Heart left ventricle (tissue), 16 donors: ENCODE measurements at regions not wholly inside any gene's neighbourhood (a gene's known extent, or its start where the extent isn't known, plus 50 kb on each side); places are given as distances from the start of the nearest gene placed in this dataset.

Experiments used
- ATAC-seq, 4 donors: fragments of 200-7000 bp; cut with Tn5 transposase; one replicate each; pipeline ENCODE4 v1.9.1; 2020 to 2022; ENCODE audit warnings: moderate library complexity in 4 of 4, mild to moderate bottlenecking in 3 of 4, moderate number of reproducible peaks in 1 of 4
- DNase-seq, 5 donors: peaks; one replicate each; pipeline ENCODE4 v3.0.0-alpha.2; 2020
- H3K27ac ChIP-seq, 12 donors: fragments of 200-600 bp; sonication (generic) in 4 of 12; one replicate each; pipeline versions ENCODE4 v1.5.0 to v1.8.0; 2016 to 2022; ENCODE audit warnings: mild to moderate bottlenecking in 2 of 12
- H3K27me3 ChIP-seq, 9 donors: fragments of 200-600 bp; sonication (generic) in 2 of 9; one replicate each; pipeline versions ENCODE4 v1.5.1 to v1.8.0; 2016 to 2022; ENCODE audit warnings: mild to moderate bottlenecking in 3 of 9
- H3K36me3 ChIP-seq, 9 donors: fragments of 200-600 bp; sonication (generic) in 2 of 9; one replicate each; pipeline versions ENCODE4 v1.5.0 to v1.8.0; 2018 to 2022; ENCODE audit warnings: mild to moderate bottlenecking in 2 of 9
- H3K4me1 ChIP-seq, 12 donors: fragments of 200-600 bp; sonication (generic) in 4 of 12; one replicate each; pipeline versions ENCODE4 v1.5.0 to v1.8.0; 2016 to 2022; ENCODE audit warnings: mild to moderate bottlenecking in 3 of 12
- H3K4me3 ChIP-seq, 12 donors: fragments of 200-600 bp; sonication (generic) in 4 of 12; one replicate each; pipeline versions ENCODE4 v1.5.0 to v1.8.0; 2017 to 2022; ENCODE audit warnings: mild to moderate bottlenecking in 9 of 12, moderate library complexity in 4 of 12
- H3K9me3 ChIP-seq, 12 donors: fragments of 200-600 bp; sonication (generic) in 4 of 12; one replicate each; pipeline versions ENCODE4 v1.5.0 to v1.8.0; 2016 to 2022; ENCODE audit warnings: mild to moderate bottlenecking in 1 of 12
- POLR2A ChIP-seq, 2 donors: fragments of 450-650 bp; IDR thresholded peaks; one replicate each; pipeline ENCODE4 v1.6.1; 2017; ENCODE audit warnings: antibody characterized with exemption in 2 of 2, mild to moderate bottlenecking in 2 of 2, moderate library complexity in 2 of 2
- WGBS, 4 donors: extraction: QIAGEN DNeasy Blood & Tissue Kit in 2 of 4; methylation state at CpG; one replicate each; pipeline versions ENCODE4 v1.1.5 to v1.1.7; 2013 to 2018; 5-methylcytosine and 5-hydroxymethylcytosine counted together
- intact Hi-C, 10 donors: fragments of 100-400 bp; cut with DNase I; formaldehyde crosslinking; loops; one replicate each; pipeline versions ENCODE4 v1.11.1 to v1.14.2; 2022
- TF ChIP-seq, protein P1 (sequence below), 12 donors: fragments of 200-600 bp; sonication (generic) in 4 of 12; IDR thresholded peaks; one replicate each; pipeline versions ENCODE4 v1.5.0 to v1.8.0; 2018 to 2022; ENCODE audit warnings: antibody characterized with exemption in 12 of 12, mild to moderate bottlenecking in 5 of 12
- donor health status: ischemic (EF 13 %, LVEDD 7.1; RV severe dilation, severe dysfunction).
- donor health status: healthy with polysubstance abuse.
- donor health status: DM: no; HTN: yes; CAD: no.
- donor health status: DM: no; HTN: no; CAD: no.
- donor health status: ischemic (EF 25% LVEDD 6.9; RV normal size, moderate dysfunction).
- donor health status: ischemic (EF 25% LVEDD 5.7; RV mildly dilated, moderate dysfunction).
- donor health status: healthy.
- donor health status: DM: yes; HTN: yes; CAD: no.
- donor health status: ischemic (EF 35%, LVEDD 5.7; RV mildly dilated, moderate dysfunction).
- donor health status: nonischemic (EF 11% LVEDD 7.7; RV severe dilation, severe dysfunction).
- donor health status: DM: yes; HTN: yes; CAD: no.
- donor health status: PGD.
- donor health status: ischemic (EF 29% LVEDD 5.4; RV normal size, mild dysfunction).
- donor health status: nonischemic (EF 23%, LVEDD 6.1; RV moderate dilation, normal function).

GRCh38 chr4:124178449-124179021, 534.0 kb downstream of the ANKRD50 start:
- intact Hi-C loops: no loop called here
- no peak for DNase-seq
- H3K27me3 ChIP-seq: no peaks in the 10 kb centered on the region
- ATAC-seq: no peak
- WGBS, 4 donors: 81 to 86% (median 85%) methylated on average over 4 of the region's 4 CpGs
- no peaks in the 10 kb centered on the region for H3K4me1 ChIP-seq
- H3K9me3 ChIP-seq: no peaks in the 10 kb centered on the region
- TF ChIP-seq, protein P1, sequence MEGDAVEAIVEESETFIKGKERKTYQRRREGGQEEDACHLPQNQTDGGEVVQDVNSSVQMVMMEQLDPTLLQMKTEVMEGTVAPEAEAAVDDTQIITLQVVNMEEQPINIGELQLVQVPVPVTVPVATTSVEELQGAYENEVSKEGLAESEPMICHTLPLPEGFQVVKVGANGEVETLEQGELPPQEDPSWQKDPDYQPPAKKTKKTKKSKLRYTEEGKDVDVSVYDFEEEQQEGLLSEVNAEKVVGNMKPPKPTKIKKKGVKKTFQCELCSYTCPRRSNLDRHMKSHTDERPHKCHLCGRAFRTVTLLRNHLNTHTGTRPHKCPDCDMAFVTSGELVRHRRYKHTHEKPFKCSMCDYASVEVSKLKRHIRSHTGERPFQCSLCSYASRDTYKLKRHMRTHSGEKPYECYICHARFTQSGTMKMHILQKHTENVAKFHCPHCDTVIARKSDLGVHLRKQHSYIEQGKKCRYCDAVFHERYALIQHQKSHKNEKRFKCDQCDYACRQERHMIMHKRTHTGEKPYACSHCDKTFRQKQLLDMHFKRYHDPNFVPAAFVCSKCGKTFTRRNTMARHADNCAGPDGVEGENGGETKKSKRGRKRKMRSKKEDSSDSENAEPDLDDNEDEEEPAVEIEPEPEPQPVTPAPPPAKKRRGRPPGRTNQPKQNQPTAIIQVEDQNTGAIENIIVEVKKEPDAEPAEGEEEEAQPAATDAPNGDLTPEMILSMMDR (IDR thresholded peaks at IDR 0.05): no peak
- TF ChIP-seq POLR2A (IDR thresholded peaks at IDR 0.05): no peak
- H3K36me3 ChIP-seq: no peaks in the 10 kb centered on the region
- H3K4me3 ChIP-seq: no peak overlapping the region
- no peak overlapping the region for H3K27ac ChIP-seq

DNA sequence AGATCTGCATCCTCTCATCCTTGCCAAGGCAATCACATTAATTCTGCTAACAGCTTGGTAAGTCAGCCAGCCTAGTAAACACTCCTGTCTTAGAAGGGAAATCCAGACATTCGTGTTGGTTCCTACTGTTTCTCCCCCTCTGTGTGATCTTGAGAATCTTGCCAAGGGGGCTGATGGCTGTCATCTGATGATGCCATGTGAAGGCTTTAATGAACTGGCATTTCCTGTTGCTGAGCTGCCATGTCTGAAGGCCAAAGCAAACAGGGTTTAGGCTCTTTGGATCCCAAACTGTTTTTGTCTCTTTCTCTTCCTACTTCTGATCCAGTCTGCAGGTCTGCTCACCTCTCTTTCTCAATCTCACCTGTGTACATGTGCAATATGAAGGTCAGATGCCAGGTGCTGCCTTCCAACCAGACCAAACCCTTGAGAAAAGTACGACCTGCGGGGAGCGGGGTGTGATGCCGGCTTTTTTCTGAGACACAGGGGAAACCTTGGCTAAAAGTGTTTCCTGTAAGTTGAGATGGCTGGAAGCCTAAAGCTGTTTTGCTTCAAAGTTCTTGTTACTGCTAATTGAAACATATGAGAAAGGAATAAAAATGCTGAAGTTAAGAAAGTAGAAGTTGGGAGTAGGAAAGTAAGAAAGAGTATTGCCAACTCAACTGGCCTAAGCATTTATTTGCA, 532.9 kb downstream of the ANKRD50 start:
- DNase-seq (no peak), ATAC-seq (no peak)
- intact Hi-C loops: no loop called here
- Histone ChIP-seq H3K36me3 (no peaks in the 10 kb centered on the region), H3K4me1 (no peaks in the 10 kb centered on the region), H3K9me3 (no peaks in the 10 kb centered on the region), H3K27ac (no peak overlapping the region), H3K27me3 (no peaks in the 10 kb centered on the region), H3K4me3 (no peak overlapping the region)
- TF ChIP-seq POLR2A (IDR thresholded peaks at IDR 0.05): no peak
- TF ChIP-seq, protein P1 (IDR thresholded peaks at IDR 0.05): no peak
- WGBS, 4 donors: 43 to 51% (median 46%) methylated on average over 5 of the region's 5 CpGs

GRCh38 chr4:124181039-124181438, 531.5 kb downstream of the ANKRD50 start:
- TF ChIP-seq, protein P1 (IDR thresholded peaks at IDR 0.05): no peak
- no peaks in the 10 kb centered on the region for H3K9me3 ChIP-seq
- H3K36me3 ChIP-seq: no peaks in the 10 kb centered on the region
- H3K27me3 ChIP-seq: no peaks in the 10 kb centered on the region
- no peak overlapping the region for H3K27ac ChIP-seq
- no peak overlapping the region for H3K4me3 ChIP-seq
- ATAC-seq: no peak
- DNase-seq: no peak
- no peaks in the 10 kb centered on the region for H3K4me1 ChIP-seq
- intact Hi-C loops: no loop called here
- 85 to 92% (median 86%) methylated on average over 2 of the region's 2 CpGs for WGBS, 4 donors

DNA sequence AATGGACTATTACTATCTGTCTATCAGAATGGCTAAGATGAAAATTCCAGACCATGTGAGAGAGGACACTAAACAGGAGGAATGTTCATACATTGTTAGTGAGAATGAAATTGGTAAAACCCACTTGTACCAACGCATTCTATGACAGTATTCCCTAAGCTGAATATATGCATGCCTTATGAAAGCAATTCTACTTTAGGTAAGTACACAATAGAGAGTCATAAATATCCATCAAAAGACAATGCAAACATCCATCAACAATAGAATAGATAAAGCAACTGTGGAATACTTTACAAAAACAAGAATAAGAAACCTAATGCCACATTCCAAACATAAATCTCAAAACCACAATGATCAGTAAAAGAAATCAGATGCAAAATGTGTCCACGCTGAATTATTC, 529.3 kb downstream of the ANKRD50 start:
- no peaks in the 10 kb centered on the region for H3K36me3 ChIP-seq
- ATAC-seq (no peak), DNase-seq (no peak)
- intact Hi-C loops: no loop called here
- no peak overlapping the region for H3K4me3 ChIP-seq
- H3K27ac ChIP-seq: no peak overlapping the region
- no peaks in the 10 kb centered on the region for H3K9me3 ChIP-seq
- 90 to 95% (median 93%) methylated on average over 2 of the region's 2 CpGs for WGBS, 4 donors
- TF ChIP-seq, protein P1 (IDR thresholded peaks at IDR 0.05): no peak
- no peak for TF ChIP-seq POLR2A (IDR thresholded peaks at IDR 0.05)
- H3K4me1 ChIP-seq: no peaks in the 10 kb centered on the region
- no peaks in the 10 kb centered on the region for H3K27me3 ChIP-seq
